GM18861 (cell line): ENCODE measurements at regions not wholly inside any gene's neighbourhood (a gene's known extent, or its start where the extent isn't known, plus 50 kb on each side); places are given as distances from the start of the nearest gene placed in this dataset.
A peak's percentile ranks its signal among the peaks of the same experiment; 100 is the strongest.

Source experiments
- ATAC-seq: cut with Tn5 transposase; IDR thresholded peaks from one replicate; pipeline ENCODE4 v1.9.1; 2021; ENCODE audit not compliant: unreplicated experiment

DNA sequence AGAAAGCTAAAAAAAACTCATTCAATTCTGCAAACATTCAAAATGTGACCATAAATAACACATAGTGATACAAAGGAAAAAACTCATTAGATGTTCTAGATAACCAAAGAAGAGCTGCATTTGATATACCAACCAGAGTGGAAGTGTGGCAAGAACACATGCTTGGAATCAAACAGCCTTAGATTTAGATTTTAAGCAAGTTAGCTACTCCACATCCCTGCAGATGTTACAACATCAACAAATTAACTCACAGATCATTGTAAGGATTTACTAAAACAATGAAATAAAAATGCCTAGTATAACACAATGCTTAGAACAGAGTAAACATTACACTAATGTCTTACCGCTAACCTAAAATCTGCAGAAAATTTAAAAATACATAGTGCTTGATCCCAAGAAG is 114.0 kb upstream of the AKIP1 start:
- ATAC-seq = no peak

DNA sequence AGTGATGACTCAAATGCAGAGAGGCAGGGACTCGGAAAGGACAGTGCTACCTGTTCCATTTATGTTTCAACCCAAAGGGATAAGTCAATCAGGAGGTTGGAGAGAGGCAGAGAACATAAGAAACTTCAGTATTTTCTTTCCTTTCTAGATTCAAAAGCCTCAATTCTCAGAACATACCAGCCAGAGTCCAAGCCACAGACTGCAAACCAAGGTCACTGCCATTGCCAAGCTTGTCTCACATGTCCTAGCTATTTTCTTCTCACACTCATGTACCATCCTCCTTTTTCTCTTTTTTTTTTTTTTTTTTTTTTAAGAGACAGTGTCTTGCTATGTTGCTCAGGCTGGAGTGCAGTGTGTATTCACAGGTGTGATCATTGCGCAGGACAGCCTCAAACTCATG is 111.7 kb upstream of the AKIP1 start:
- ATAC-seq = no peak

DNA sequence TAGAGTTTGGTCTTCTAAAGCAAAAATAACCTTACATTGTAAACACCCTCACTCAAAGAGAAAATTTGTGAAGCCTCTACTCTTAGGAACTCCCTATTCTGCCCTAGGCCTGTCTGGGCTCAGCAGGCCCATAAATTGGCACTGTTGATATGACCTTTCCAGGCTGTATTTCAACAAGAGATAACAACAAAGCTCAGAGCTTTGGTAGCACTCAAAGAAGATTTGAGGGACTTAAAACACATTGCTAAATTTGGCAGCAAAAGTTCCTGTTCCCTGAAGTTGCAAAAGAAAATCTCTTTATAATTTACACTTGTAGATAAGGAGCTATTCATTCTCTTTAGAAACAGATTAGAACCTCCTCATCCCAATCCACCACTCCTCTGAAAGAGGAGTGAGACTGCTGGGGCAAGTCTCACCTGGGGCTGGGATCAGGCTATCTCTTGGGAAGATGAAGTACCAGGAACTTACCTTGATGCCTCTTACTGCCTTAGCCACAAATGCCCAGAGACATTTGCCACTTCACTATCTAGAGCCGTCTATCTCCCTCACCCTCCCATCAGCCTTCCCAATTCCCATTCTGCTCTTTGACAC is 110.4 kb upstream of the AKIP1 start:
- no peak for ATAC-seq

DNA sequence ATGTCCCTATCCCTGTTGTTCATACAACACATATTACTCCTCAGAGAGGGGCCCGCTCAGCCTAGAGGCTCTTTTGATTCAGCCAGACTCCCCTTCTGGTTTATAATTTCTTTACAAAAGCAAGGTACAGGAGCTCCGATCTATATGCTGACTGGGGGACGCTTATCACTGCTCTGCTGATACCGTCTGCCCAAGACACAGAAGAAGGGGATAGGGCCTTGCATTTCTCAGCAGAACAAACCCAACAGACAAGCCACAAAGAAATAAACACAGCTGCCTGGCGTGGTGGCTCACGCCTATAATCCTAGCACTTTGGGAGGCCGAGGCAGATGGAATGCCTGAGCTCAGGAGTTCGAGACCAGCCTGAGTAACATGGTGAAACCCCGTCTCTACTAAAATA is 109.9 kb upstream of the AKIP1 start:
- ATAC-seq = no peak

DNA sequence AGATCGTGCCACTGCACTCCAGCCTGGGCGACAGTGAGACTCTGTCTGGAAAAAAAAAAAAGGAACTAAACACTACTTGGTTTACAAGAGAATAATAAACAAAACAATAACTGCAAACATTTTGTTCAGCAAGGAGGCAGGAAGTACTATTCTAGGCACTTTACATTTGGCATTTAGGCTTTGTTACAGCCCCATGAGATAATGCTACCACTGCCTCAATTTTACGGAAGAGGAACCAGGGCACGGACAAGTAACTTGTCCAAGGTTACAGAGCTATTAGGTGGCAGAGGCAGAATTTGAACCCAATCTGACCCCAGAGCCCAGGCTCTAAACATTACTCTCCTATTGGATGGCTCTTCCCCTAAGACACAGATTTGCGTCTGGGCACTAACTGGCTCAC is 108.7 kb upstream of the AKIP1 start:
- no peak for ATAC-seq

DNA sequence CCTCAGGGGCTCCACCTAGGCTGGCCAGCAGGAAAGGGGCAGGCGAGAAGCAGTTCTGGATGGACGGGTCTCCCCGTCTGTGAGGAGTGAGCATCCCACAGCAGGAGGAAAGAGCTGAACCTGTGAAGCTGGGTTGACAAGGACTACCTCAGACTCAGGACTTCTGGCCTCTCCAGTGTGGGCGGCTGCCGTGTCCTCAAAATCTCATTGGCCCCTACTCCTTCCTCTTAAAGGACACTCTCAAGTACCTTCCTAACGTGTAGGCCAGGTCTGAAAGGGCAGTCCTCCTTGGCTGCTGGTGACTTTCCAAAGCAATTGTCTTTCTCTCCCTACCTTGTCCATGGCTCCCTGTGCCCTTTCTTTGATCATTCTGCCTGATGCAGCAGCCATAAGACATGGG is 107.0 kb upstream of the AKIP1 start:
- ATAC-seq = no peak

DNA sequence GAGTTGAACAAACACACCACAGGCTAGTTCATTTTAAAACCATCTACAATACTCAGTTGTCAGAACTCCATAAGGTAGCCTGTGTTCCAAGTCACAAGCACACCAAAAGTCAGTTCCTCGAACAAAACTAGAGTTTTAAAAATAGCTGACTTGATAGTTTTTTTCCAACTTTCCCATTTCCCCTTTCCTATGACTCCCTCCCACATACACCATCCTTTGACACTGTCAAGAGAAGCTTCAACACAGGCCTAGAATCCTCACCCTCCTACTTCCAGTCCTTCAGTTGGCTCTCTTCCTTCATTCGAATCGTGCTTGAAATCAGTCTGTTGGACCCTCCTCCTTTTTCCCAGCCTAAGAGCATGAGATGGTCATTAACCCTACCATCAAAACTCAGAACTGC is 105.7 kb upstream of the AKIP1 start:
- no peak for ATAC-seq

DNA sequence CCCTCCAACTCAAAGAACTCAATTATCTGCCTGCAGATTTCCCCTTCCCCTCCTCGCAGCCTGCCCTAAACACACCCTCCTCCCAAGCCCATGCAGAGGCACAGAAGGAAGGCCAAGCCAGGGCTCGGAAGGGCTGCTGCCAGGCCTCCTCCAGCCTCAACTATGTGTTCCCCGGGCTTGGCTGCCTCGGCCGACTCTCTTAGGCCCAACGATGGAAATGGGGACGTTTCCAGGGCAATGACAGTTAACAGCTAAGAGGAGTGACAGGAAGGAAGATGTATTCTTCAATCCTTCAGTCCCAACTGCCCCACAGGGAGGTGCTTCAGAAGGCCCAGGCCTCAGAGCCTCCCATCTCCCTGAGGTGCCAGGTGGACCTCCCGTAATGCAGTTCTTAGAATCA is 104.0 kb upstream of the AKIP1 start:
- ATAC-seq = no peak

DNA sequence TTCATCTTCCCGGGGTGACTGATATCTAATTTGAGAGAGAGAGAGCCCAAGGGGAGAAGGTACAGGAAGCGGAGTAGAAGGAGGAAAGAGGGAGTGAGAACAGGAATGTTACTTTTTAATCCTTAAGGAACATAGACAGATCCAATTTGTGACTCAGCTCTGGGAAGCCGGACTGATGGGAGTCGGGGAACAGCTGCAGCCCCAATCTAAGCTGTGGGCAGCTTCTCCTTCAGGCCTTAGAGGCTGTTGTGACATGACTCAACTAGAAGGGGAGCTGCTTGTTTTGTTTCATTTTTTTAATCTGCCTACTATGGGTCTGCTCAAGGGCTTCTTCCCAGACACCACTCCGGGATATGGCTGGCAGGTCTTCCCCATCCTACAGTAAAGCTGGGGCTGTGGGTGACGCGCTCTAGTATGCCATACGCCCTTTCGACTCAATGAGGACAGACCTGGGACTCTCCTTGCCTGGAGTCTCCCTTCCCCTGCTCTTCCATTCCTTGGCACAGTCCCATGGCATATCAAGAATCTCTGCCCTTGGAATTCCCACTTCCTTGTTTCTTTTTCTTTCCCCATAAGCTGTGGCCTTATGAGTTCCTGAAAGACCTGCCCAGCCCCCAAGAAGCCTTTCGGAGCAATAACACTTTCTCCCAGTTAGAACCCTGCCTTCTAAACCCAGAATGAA is 103.3 kb upstream of the AKIP1 start:
- no peak for ATAC-seq

DNA sequence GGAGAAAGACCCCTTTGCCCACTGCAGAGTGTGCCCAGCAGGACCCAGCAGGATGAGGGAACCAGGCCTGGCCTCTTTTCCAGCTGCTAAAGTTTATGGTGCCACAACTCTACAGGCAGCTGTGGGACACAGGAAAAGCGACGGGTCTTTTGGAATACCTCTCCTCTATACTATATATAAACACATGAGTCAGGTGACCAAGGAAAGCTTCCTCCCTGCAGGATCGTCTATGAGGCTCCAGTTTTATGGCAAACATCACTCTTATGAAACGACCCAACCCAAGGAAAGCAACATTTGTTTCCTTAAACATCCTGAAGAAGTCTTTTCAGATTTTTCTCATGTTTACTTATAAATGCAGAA is 102.8 kb upstream of the AKIP1 start:
- ATAC-seq = no peak

DNA sequence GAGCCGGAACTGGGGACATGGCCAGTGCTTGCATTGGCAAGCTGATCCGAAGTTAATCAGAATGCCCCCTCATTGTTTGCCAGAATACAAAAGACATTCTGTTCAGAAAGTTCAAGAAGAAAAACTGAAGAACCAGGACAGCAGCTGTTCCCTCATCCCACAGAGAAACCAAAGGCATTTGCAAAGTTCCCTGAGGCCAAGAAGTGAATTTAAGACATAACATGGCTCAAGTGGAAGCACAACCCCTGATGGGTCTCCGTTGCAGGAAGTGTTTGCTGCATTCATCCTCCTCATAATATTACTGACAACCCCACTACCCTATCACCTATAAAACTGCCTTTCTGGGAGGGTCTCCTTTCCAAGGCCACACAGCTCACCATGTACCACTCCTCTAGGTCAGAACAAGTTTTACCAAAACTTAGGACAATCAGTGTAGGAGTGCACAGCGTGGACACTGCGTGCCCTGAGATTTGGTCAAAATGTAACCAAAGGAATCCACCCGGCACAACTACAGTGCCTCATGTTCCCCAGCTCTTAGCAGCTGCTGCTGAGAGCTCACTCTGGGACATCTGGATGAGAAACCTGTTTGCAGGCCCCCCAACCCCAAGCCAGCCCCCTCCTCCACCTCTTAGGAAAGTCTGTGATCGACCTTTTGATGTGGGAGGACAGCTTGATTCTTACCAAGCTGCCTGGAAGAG is 101.6 kb upstream of the AKIP1 start:
- no peak for ATAC-seq

DNA sequence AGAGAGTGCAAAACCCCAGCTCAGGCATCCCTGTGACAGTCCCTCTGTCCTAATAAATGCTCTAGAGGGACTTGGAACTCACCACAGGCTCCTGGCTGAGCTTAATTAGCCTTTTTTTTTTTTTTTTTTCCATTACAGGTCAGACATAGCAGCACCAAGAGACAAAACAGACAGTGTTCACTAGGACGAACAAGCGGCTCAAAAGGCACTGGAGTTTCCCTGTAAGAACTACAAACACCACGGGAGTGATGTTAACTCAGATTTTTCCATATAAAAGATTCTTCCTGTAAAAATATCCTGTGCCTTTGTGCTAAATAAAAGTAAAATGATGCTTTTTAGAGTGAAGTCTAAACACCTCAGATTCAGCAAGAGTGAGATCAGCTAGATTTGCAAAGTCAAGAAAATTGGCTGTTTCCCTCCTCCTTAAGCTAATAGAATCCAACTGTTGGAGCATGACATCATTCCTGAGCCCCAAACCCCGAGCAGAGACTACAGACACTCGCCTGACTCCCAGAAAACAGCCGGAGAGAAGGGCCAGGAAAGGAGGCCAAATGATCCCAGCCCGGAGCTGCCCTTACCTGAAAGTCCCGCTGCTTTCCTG is 101.0 kb upstream of the AKIP1 start:
- ATAC-seq = no peak

DNA sequence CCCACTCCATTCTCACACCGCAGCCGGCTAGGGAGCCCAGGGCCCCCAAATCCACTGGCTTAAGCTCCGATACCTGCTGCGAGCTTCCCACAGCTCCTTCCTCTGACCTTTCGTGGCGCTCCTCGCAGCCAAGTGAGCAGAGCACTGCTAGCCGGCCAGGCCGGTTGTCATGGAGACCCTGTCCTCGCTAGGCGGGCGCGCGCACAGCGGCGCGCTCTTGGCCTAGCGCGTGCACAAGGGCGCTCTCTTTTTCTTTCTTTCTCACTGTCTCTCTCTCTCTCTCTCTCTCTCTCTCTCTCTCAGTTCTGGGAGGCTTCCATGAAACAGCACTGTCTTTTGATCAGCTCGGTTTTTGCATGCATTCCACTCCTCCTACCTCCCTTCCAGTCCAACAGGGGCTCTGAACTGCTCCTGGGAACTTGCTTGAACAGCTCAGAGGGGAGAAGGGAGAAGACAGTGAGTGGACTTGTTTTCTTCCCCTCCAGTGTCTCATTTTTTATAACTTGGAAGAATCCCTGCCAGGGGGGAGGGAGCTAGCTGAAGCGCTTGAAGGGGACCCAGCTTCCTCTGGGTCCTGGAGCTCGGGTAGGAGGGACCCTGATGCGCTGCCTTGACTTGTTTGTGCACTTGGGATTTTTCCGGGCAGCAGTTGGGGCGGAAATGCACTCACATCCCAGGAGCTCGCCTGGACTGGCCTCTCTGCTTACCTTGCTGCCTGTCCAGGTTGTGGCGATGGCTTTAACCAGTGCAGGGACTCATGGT is 100.3 kb upstream of the AKIP1 start:
- ATAC-seq = no peak

DNA sequence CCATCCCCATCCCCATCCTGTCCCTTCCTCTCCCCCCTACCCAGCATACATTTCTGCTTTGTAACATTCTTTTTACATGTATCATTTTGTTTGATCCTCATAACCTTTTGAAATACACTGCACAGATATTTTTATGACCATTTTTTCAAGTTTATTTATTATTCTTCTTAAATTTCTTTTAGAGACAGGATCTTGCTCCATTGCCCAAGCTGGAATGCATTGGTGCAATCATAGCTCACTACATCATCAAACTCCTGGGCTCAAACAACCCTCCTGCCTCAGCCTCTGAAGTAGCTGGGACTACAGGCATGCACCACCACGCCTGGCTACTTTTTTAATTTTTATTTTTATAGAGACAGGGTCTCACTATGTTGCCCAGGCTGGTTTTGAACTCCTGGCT is 99.4 kb upstream of the AKIP1 start:
- ATAC-seq = no peak

DNA sequence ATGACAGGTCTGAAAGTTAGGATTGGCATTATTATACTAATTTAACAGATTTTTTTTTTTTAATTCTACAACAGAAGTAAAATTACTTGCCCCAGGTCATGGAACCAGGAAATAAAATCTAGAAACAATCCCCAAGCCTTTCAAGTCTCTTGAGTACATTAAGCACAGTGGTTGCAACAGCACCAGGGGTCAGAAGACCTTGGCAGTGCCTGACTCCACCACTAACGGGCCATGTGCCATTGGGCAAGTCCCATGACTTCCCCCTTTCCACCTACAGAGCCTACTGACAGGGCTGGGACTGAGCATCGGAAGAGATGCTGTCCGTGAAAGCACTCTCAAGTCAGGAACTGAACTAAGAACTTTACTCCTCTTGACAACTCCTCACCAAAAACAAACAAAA is 98.6 kb upstream of the AKIP1 start:
- no peak for ATAC-seq

DNA sequence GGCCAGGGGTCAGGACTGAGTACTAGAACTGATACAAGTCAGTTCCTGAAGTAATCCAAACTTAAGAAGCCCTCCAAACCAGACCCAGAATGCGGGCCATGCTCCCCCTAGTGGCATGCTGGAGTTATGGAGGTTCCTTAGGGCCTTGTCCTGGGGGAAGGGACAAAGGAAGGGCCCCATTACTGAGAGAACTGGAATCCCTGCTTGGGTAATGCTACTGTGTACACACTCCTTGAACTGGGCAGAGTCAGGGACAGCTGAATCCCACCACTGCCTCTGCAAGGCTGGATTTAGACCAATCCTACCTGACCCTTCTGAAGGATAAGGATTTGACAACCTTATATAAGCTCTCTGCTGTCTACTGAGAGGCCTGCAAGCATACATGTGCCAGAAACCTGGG is 97.3 kb upstream of the AKIP1 start:
- ATAC-seq = no peak

DNA sequence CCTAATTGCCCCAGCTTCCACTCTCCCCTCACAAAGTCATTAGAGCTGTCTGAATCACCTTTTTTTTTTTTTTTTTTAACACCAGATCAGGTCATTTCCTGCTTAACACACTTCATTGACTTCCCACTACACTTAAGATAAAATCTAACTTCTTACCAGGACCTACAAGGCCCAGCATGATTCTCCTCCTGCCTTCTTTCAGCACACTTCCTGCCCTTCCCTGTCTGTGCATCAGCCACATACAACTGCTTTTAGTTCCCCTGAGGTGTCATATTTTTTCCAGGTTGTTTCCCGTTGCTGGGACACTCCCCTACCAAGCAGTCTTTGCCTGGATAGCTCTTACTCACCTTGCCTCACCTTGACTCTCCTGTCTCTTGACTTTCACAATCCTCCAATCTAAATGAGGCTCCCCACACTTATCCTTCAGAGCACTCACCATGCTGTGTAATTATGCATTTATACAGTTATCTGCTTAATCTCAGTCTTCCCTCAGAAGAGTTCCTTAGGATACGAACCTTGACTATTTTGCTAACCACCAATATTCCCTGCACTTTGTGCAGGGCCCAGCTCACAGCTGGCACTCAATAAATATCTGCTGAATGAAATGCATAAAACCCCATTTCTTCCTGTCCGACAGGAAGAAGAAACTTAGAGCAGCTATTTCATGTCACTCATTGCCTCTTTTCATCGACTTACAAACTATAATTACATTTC is 96.6 kb upstream of the AKIP1 start:
- peak; percentile 39 for ATAC-seq

DNA sequence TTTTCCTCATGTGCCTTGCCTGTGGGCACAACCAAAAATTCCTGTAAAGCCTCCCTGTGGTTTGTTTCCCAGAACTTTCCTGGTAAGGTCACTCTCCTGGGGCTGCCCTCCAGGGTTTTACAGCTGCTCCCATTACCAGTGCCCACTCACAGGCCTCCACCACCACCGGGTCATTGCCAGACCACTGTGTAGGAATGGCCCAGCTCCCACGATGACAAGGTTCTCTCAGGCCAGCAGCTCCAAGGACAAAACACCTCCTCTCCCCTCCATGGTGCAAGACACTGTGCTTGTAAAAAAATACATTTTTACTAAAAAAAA is 96.1 kb upstream of the AKIP1 start:
- no peak for ATAC-seq

DNA sequence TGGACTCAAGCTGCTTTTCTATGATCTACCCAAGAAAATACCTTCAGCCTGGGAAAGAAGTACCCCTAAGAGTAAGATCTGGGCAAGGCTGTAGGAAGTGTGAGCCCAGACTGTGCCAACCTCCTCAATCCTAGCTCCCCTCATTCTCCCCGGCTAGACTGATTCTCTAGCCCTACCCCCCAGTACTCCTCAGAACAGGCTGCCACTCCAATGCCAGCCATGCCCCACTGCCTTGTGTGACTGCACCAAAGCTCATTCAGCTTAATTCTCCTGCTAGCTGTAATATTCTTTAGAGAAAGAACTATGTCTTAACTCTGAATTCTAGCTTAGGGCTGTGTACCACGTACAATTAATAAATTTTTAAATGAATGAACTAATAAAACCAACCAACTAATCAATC is 92.6 kb upstream of the AKIP1 start:
- no peak for ATAC-seq

DNA sequence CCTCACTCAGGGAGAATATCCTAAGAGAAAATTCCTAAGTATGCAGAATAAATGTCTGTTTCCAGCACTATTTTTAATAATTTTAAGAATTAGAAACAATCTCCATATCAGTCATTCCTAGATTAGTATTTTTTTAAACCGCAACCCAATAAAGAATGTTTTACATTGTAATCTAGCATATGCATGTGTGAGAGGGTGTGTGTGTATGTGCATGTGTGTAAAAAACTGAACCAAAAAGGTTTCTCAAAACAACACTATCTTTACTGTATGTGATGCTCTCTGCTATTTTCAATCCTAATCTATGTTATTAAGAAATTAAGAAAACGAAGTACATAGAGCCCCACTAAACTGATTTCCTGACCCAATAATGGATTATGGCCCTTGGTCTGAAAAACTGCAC is 90.6 kb upstream of the AKIP1 start:
- ATAC-seq = no peak

DNA sequence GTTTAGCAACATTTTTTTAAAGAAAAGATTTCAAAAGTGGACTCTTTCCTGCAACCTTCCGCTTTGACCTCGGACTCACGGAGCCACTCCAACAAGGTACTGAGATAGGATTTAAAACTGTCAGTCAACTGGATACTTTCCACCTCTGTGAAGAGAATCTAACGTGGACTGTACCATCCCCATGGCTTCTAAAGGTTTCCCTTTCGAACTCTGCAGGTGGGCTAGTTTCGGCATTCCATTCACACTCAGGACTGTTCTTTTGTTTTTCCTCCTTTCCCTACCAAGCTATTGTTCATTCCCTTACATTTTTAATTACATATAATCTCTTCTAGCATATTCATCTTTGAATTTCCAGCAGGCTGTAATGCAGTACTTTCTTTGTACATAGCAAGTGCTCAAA is 88.5 kb upstream of the AKIP1 start:
- no peak for ATAC-seq
